ENCODE measurements at regions not wholly inside any gene's neighbourhood (a gene's known extent, or its start where the extent isn't known, plus 50 kb on each side); places are given as distances from the start of the nearest gene placed in this dataset.

- WGBS, 2 experiments (ENCODE audit: extremely low coverage in 1 of 2, insufficient coverage in 1 of 2, insufficient read length in 1 of 2, insufficient replicate concordance in 2 of 2, low coverage in 1 of 2, low lambda C conversion rate in 2 of 2, missing lambda C conversion rate in 1 of 2): 97% methylated on average over 2 of the region's 2 CpGs; no CpG with 5 or more reads in 1 of the 2 experiments
- no peak overlapping the region for H3K27ac ChIP-seq (ENCODE audit: low read depth, low read length)
- H2BK20ac ChIP-seq (ENCODE audit: low read length): no peak overlapping the region
- TF ChIP-seq CHD1 (IDR thresholded peaks at IDR 0.05; ENCODE audit: low read depth, low read length) (no peak), SAP30 (IDR thresholded peaks at IDR 0.05; ENCODE audit: insufficient read depth, insufficient replicate concordance, low read length) (no peak), KDM1A (IDR thresholded peaks at IDR 0.05; ENCODE audit: borderline replicate concordance, low read length) (no peak), POU5F1 (IDR thresholded peaks at IDR 0.05; ENCODE audit: low read depth, low read length) (no peak), RNF2 (IDR thresholded peaks at IDR 0.05; ENCODE audit: borderline replicate concordance, low read depth, low read length, missing control alignments, poor library complexity, severe bottlenecking) (no peak), JUND (IDR thresholded peaks at IDR 0.05; ENCODE audit: low read length) (no peak), FOSL1 (IDR thresholded peaks at IDR 0.05; ENCODE audit: insufficient read depth, low read depth, low read length) (no peak), EGR1 (IDR thresholded peaks at IDR 0.05; ENCODE audit: borderline replicate concordance, low read depth, low read length) (no peak), BCL11A (IDR thresholded peaks at IDR 0.05; ENCODE audit: low read depth in 2 of 2, low read length in 2 of 2) (no peak), HDAC6 (IDR thresholded peaks at IDR 0.05; ENCODE audit: low read depth, low read length) (no peak), E2F6 (IDR thresholded peaks at IDR 0.05) (no peak), KDM5A (IDR thresholded peaks at IDR 0.05; ENCODE audit: low read length) (no peak)
- TF ChIP-seq, protein P1, sequence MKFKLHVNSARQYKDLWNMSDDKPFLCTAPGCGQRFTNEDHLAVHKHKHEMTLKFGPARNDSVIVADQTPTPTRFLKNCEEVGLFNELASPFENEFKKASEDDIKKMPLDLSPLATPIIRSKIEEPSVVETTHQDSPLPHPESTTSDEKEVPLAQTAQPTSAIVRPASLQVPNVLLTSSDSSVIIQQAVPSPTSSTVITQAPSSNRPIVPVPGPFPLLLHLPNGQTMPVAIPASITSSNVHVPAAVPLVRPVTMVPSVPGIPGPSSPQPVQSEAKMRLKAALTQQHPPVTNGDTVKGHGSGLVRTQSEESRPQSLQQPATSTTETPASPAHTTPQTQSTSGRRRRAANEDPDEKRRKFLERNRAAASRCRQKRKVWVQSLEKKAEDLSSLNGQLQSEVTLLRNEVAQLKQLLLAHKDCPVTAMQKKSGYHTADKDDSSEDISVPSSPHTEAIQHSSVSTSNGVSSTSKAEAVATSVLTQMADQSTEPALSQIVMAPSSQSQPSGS (IDR thresholded peaks at IDR 0.05; ENCODE audit: low read length): no peak
Observed at GRCh38 chr15:94740469-94740868, 509.1 kb downstream of the MCTP2 start.

More at GRCh38 chr15:94740469-94740868, 509.1 kb downstream of the MCTP2 start:
- peaks cover 1 to 15% (median 12%) of the 10 kb centered on the region in 4 experiments for H3K4me1 ChIP-seq (replicated peaks in 1 of 4; ENCODE audit: control insufficient read depth in 3 of 4, insufficient read depth in 4 of 4, low read length in 3 of 4)
- H4K8ac ChIP-seq (ENCODE audit: extremely low read depth, insufficient read depth, low read length): no peak overlapping the region
- no peak overlapping the region for H3K9ac ChIP-seq (replicated peaks in 1 of 4; ENCODE audit: extremely low read depth in 1 of 4, low read depth in 3 of 4, low read length in 3 of 4)
- H2BK15ac ChIP-seq (ENCODE audit: low read length): no peak overlapping the region
- no peaks in the 10 kb centered on the region for H3K9me3 ChIP-seq (ENCODE audit: insufficient read depth in 2 of 2, low read depth in 1 of 2, low read length in 1 of 2)
- H2BK5ac ChIP-seq (ENCODE audit: low read depth, low read length): no peak overlapping the region
- ChIA-PET CTCF (ENCODE audit: partially characterized antibody) (no interaction called here), POLR2A (ENCODE audit: partially characterized antibody) (no interaction called here)
- DNase-seq (ENCODE audit: low read depth in 1 of 2, low spot score in 2 of 2) (no peak), FAIRE-seq (no peak)
- no peak overlapping the region for H3K56ac ChIP-seq (replicated peaks; ENCODE audit: insufficient read length, low read depth, low read length)
- no peak overlapping the region for H3K14ac ChIP-seq (ENCODE audit: insufficient read length)
- H3K36me3 ChIP-seq (ENCODE audit: control insufficient read depth in 2 of 4, insufficient read depth in 4 of 4, low read length in 3 of 4): no peaks in the 10 kb centered on the region
- no peaks in the 10 kb centered on the region for H3K23me2 ChIP-seq (ENCODE audit: low read depth, low read length)
- no peak overlapping the region for H2AFZ ChIP-seq (ENCODE audit: low read length)
- no peak overlapping the region for H3K4me2 ChIP-seq (ENCODE audit: insufficient read depth in 1 of 2, low read depth in 2 of 2, low read length in 2 of 2)
- H4K5ac ChIP-seq (ENCODE audit: insufficient read length, low read depth, low read length): no peak overlapping the region
- no peak overlapping the region for H3K18ac ChIP-seq (ENCODE audit: extremely low read depth, low read length)
- H2BK120ac ChIP-seq (replicated peaks; ENCODE audit: low read depth, low read length): no peak overlapping the region
- H3K79me2 ChIP-seq (ENCODE audit: control insufficient read depth in 1 of 2, insufficient read depth in 2 of 2, low read length in 2 of 2): no peaks in the 10 kb centered on the region
- H2BK12ac ChIP-seq (ENCODE audit: low read depth, low read length): no peak overlapping the region
- H4K20me1 ChIP-seq (replicated peaks in 1 of 2; ENCODE audit: control insufficient read depth in 1 of 2, insufficient read depth in 2 of 2, low read length in 2 of 2): no peaks in the 10 kb centered on the region
- no peak overlapping the region for H3K4me3 ChIP-seq (ENCODE audit: extremely low read depth in 1 of 4, insufficient read depth in 2 of 4, low read depth in 3 of 4, low read length in 4 of 4)
- no peaks in the 10 kb centered on the region for H3K79me1 ChIP-seq (ENCODE audit: low read depth, low read length)
- no peak overlapping the region for H2AK5ac ChIP-seq (ENCODE audit: low read depth, low read length)
- no peaks in the 10 kb centered on the region for H3K27me3 ChIP-seq (replicated peaks in 1 of 4; ENCODE audit: control insufficient read depth in 3 of 4, extremely low read depth in 1 of 4, insufficient read depth in 3 of 4, low read length in 3 of 4)
- H3K4ac ChIP-seq (replicated peaks; ENCODE audit: insufficient read length, low read depth, low read length): no peak overlapping the region
- no peak overlapping the region for H4K91ac ChIP-seq (replicated peaks; ENCODE audit: insufficient read length, low read length)
- H3K23ac ChIP-seq (ENCODE audit: insufficient read length): no peak overlapping the region

Measured in H1 (cell line).